Karpas-422 (cell line): ENCODE measurements at regions not wholly inside any gene's neighbourhood (a gene's known extent, or its start where the extent isn't known, plus 50 kb on each side); places are given as distances from the start of the nearest gene placed in this dataset.
A peak's percentile ranks its signal among the peaks of the same experiment; 100 is the strongest.

Experiments
- DNase-seq: peaks from one replicate; pipeline ENCODE4 v3.0.0-alpha.2; 2015
- H2AFZ ChIP-seq: fragments of 200-600 bp; sonication (generic); 2 replicates; pipeline ENCODE4 v1.6.1; 2014; ENCODE audit warnings: antibody characterized with exemption, low read length, mixed read lengths
- H3K27ac ChIP-seq: fragments of 200-600 bp; sonication (generic); 2 replicates; pipeline ENCODE4 v1.5.1; 2014; ENCODE audit warnings: mild to moderate bottlenecking, low read length, moderate library complexity
- H3K27me3 ChIP-seq: fragments of 200-600 bp; sonication (generic); 2 replicates; pipeline ENCODE4 v1.6.1; 2014; ENCODE audit warnings: low read length, mixed read lengths
- H3K36me3 ChIP-seq: fragments of 200-600 bp; sonication (generic); 2 replicates; pipeline ENCODE4 v1.6.1; 2014; ENCODE audit warnings: low read length, mixed read lengths; ENCODE audit not compliant: insufficient read depth
- H3K4me1 ChIP-seq: fragments of 200-600 bp; sonication (generic); 2 replicates; pipeline ENCODE4 v1.6.1; 2014; ENCODE audit warnings: mild to moderate bottlenecking, low read length, mixed read lengths
- H3K4me2 ChIP-seq: fragments of 200-600 bp; sonication (generic); 2 replicates; pipeline ENCODE4 v1.6.1; 2014; ENCODE audit warnings: low read length, low read depth, mild to moderate bottlenecking; ENCODE audit not compliant: poor library complexity, severe bottlenecking
- H3K4me3 ChIP-seq: fragments of 200-600 bp; sonication (generic); 2 replicates; pipeline ENCODE4 v1.5.1; 2014; ENCODE audit warnings: mild to moderate bottlenecking, antibody characterized with exemption, low read length, mixed read lengths
- H3K79me2 ChIP-seq: fragments of 200-600 bp; sonication (generic); 2 replicates; pipeline ENCODE4 v1.6.1; 2014; ENCODE audit warnings: mild to moderate bottlenecking, low read length, mixed read lengths
- H3K9ac ChIP-seq: fragments of 200-600 bp; sonication (generic); 2 replicates; pipeline ENCODE4 v1.6.0; 2014; ENCODE audit warnings: low read length
- H3K9me2 ChIP-seq: fragments of 200-600 bp; sonication (generic), shearing (Covaris generic); replicated peaks from 2 replicates; pipeline ENCODE4 v1.6.0; 2014; ENCODE audit warnings: mild to moderate bottlenecking, low read length, moderate library complexity; ENCODE audit not compliant: insufficient read depth
- H3K9me3 ChIP-seq: fragments of 300-700, 200-600 bp; sonication (generic); 2 replicates; pipeline ENCODE4 v1.6.1; 2014; ENCODE audit warnings: low read length, mixed read lengths
- H4K20me1 ChIP-seq: fragments of 200-600 bp; sonication (generic); 2 replicates; pipeline ENCODE4 v1.6.1; 2014; ENCODE audit warnings: mild to moderate bottlenecking, antibody characterized with exemption, low read length, low read depth; ENCODE audit not compliant: insufficient read depth

GRCh38 chr21:20511216-20511880 is 486.9 kb upstream of the NCAM2 start:
- Histone ChIP-seq H4K20me1 (no peaks in the 10 kb centered on the region), H3K36me3 (no peaks in the 10 kb centered on the region), H3K9me3 (peaks cover 10% of the 10 kb centered on the region), H3K4me2 (peak overlapping the region; percentile 29), H3K9me2 (no peaks in the 10 kb centered on the region), H3K27ac (no peak overlapping the region), H3K27me3 (no peaks in the 10 kb centered on the region), H2AFZ (no peak overlapping the region), H3K4me1 (peaks cover 7% of the 10 kb centered on the region), H3K4me3 (no peak overlapping the region), H3K9ac (no peak overlapping the region), H3K79me2 (no peaks in the 10 kb centered on the region)
- DNase-seq, result no peak

- H4K20me1 ChIP-seq, result no peaks in the 10 kb centered on the region
- H3K4me2 ChIP-seq, result no peak overlapping the region
- no peak overlapping the region for H2AFZ ChIP-seq
- H3K9ac ChIP-seq, result no peak overlapping the region
- H3K4me1 ChIP-seq, result peaks cover 7% of the 10 kb centered on the region
- H3K4me3 ChIP-seq, result no peak overlapping the region
- 0 out of 2 replicates have a peak, but pooled peaks cover 2% of the 10 kb centered on the region for H3K9me3 ChIP-seq
- H3K27me3 ChIP-seq, result no peaks in the 10 kb centered on the region
- no peaks in the 10 kb centered on the region for H3K79me2 ChIP-seq
- no peaks in the 10 kb centered on the region for H3K36me3 ChIP-seq
- H3K9me2 ChIP-seq, result no peaks in the 10 kb centered on the region
- H3K27ac ChIP-seq, result no peak overlapping the region
- no peak for DNase-seq
These were observed 482.8 kb upstream of the NCAM2 start for GRCh38 chr21:20515446-20515845.

- H3K36me3 ChIP-seq, result no peaks in the 10 kb centered on the region
- H3K27ac ChIP-seq, result no peak overlapping the region
- no peaks in the 10 kb centered on the region for H3K79me2 ChIP-seq
- no peaks in the 10 kb centered on the region for H3K27me3 ChIP-seq
- no peaks in the 10 kb centered on the region for H4K20me1 ChIP-seq
- H3K9me2 ChIP-seq, result no peaks in the 10 kb centered on the region
- no peak overlapping the region for H3K9ac ChIP-seq
- H3K4me3 ChIP-seq, result no peak overlapping the region
- H3K4me2 ChIP-seq, result no peak overlapping the region
- no peak for DNase-seq
- no peak overlapping the region for H2AFZ ChIP-seq
- H3K9me3 ChIP-seq, result peaks cover 5% of the 10 kb centered on the region; the same call in 1 of the 2 replicates
- H3K4me1 ChIP-seq, result no peaks in the 10 kb centered on the region
These were observed 479.1 kb upstream of the NCAM2 start for GRCh38 chr21:20519076-20519475.

- Histone ChIP-seq H2AFZ (no peak overlapping the region), H3K79me2 (no peaks in the 10 kb centered on the region), H3K4me3 (no peak overlapping the region), H3K27ac (no peak overlapping the region), H3K9me2 (no peaks in the 10 kb centered on the region), H3K27me3 (no peaks in the 10 kb centered on the region), H3K9ac (no peak overlapping the region), H3K9me3 (peaks cover 5% of the 10 kb centered on the region; the same call in 1 of the 2 replicates), H3K36me3 (no peaks in the 10 kb centered on the region), H3K4me1 (no peaks in the 10 kb centered on the region), H4K20me1 (no peaks in the 10 kb centered on the region), H3K4me2 (no peak overlapping the region)
- no peak for DNase-seq
These were observed 475.6 kb upstream of the NCAM2 start for GRCh38 chr21:20522611-20523010.

GRCh38 chr21:20523191-20523590 is 475.0 kb upstream of the NCAM2 start:
- peaks cover 5% of the 10 kb centered on the region; the same call in 1 of the 2 replicates for H3K9me3 ChIP-seq
- H3K27me3 ChIP-seq, result no peaks in the 10 kb centered on the region
- H3K4me1 ChIP-seq, result no peaks in the 10 kb centered on the region
- no peak overlapping the region for H2AFZ ChIP-seq
- no peak overlapping the region for H3K4me2 ChIP-seq
- H4K20me1 ChIP-seq, result no peaks in the 10 kb centered on the region
- no peaks in the 10 kb centered on the region for H3K9me2 ChIP-seq
- no peak overlapping the region for H3K27ac ChIP-seq
- no peaks in the 10 kb centered on the region for H3K36me3 ChIP-seq
- no peak overlapping the region for H3K4me3 ChIP-seq
- no peak overlapping the region for H3K9ac ChIP-seq
- H3K79me2 ChIP-seq, result no peaks in the 10 kb centered on the region
- DNase-seq, result no peak

- no peak overlapping the region for H3K4me2 ChIP-seq
- H3K36me3 ChIP-seq, result no peaks in the 10 kb centered on the region
- H3K4me1 ChIP-seq, result no peaks in the 10 kb centered on the region
- no peaks in the 10 kb centered on the region for H3K9me2 ChIP-seq
- no peak overlapping the region for H3K27ac ChIP-seq
- no peak overlapping the region for H3K9ac ChIP-seq
- no peaks in the 10 kb centered on the region; the same call in 1 of the 2 replicates for H3K9me3 ChIP-seq
- no peaks in the 10 kb centered on the region for H4K20me1 ChIP-seq
- H3K79me2 ChIP-seq, result no peaks in the 10 kb centered on the region
- H3K27me3 ChIP-seq, result no peaks in the 10 kb centered on the region
- no peak overlapping the region for H3K4me3 ChIP-seq
- H2AFZ ChIP-seq, result no peak overlapping the region
- DNase-seq, result no peak
These were observed 470.3 kb upstream of the NCAM2 start for GRCh38 chr21:20527731-20528460.

GRCh38 chr21:20537130-20537529 is 461.1 kb upstream of the NCAM2 start:
- no peak overlapping the region for H2AFZ ChIP-seq
- no peak overlapping the region for H3K27ac ChIP-seq
- H3K4me2 ChIP-seq, result no peak overlapping the region
- H4K20me1 ChIP-seq, result no peaks in the 10 kb centered on the region
- no peaks in the 10 kb centered on the region for H3K36me3 ChIP-seq
- H3K9me3 ChIP-seq, result no peaks in the 10 kb centered on the region
- H3K4me1 ChIP-seq, result no peaks in the 10 kb centered on the region
- no peaks in the 10 kb centered on the region for H3K79me2 ChIP-seq
- no peaks in the 10 kb centered on the region for H3K27me3 ChIP-seq
- no peak overlapping the region for H3K4me3 ChIP-seq
- no peak overlapping the region for H3K9ac ChIP-seq
- DNase-seq, result no peak
- H3K9me2 ChIP-seq, result no peaks in the 10 kb centered on the region

- Histone ChIP-seq H3K9me3 (peaks cover 4% of the 10 kb centered on the region; the same call in 1 of the 2 replicates), H2AFZ (no peak overlapping the region), H3K4me2 (no peak overlapping the region), H3K9ac (no peak overlapping the region), H4K20me1 (no peaks in the 10 kb centered on the region), H3K36me3 (no peaks in the 10 kb centered on the region), H3K27ac (no peak overlapping the region), H3K9me2 (no peaks in the 10 kb centered on the region), H3K27me3 (no peaks in the 10 kb centered on the region), H3K4me3 (no peak overlapping the region), H3K79me2 (no peaks in the 10 kb centered on the region), H3K4me1 (no peaks in the 10 kb centered on the region)
- no peak for DNase-seq
These were observed 460.1 kb upstream of the NCAM2 start for GRCh38 chr21:20538039-20538658.
